HG02571 (cell line): ENCODE measurements at regions not wholly inside any gene's neighbourhood (a gene's known extent, or its start where the extent isn't known, plus 50 kb on each side); places are given as distances from the start of the nearest gene placed in this dataset.
A peak's percentile ranks its signal among the peaks of the same experiment; 100 is the strongest.

Source experiments
- ATAC-seq: cut with Tn5 transposase; IDR thresholded peaks from one replicate; pipeline ENCODE4 v1.9.1; 2021; ENCODE audit warnings: mild to moderate bottlenecking, moderate library complexity; ENCODE audit not compliant: unreplicated experiment

DNA sequence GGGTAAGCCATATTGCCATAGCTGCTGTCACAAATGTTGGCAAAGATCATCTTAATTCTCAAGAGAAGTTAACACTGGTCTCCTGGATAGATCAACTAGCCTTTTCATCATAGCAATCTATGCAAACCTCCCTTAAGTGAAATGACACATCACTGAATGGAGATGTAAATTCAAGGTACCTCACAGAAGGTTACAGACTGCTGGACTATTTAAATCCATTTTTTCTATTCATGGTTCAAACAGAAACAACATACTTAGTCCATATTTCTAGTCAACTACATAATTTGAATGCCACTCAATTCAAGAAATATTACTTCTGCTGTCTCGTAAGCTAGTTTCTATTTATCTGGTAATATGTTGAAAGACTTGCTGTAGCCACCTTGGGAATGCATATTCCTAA is 748.3 kb downstream of the C12orf50 start:
- ATAC-seq = peak; percentile 66

- ATAC-seq = peak; percentile 84
These were observed 748.8 kb downstream of the C12orf50 start for GRCh38 chr12:87280356-87280755.

DNA sequence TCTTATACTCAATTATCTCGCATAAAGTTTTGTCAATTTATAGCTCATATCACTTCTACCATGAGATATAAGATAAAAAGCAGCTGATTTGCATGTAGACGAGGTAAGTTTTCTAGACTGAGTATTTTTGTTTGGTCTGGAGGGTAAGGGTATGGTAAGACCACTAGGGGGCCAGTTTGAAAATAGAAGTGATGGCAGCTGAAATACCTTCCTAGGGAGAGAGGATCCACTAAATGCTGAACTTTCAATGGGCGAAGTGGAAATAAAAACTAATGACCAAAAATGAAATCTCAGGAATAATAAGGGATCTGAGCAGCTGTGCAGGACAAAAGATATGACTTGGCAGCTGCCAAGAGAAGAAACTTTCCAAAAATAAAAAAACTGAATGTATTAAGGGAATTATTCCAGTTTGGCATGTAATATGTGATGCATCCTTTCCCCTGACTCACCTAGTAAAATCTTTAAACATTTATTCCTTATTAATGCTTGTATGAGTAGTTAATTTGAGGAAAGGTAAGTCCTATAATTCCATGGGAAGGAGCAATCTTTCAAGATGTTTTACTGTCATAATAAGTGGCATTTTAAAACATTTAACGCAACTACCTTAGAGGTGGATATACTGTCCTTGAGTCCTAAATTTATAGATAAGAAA is 754.5 kb downstream of the C12orf50 start:
- ATAC-seq = no peak

DNA sequence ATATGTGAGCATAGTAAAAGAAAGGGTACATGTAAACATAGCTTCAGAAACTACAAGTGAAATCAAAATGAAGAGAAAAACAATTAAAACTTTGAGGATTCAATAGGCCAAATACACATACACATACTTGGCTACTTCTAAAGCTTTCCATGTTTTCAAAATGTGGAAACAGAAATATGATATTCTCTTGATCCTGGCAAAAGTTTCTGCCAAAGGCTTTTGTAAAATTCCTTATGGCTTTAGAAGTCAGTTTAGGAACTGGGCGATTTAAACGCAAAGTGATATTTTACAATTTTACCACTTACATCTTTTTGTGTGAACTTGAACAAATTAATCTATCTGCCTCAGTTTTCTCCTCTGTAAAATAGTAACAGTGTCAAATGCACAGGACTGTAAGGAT is 756.4 kb downstream of the C12orf50 start:
- no peak for ATAC-seq

- ATAC-seq = no peak
These were observed 758.3 kb downstream of the C12orf50 start for GRCh38 chr12:87270919-87271318.

DNA sequence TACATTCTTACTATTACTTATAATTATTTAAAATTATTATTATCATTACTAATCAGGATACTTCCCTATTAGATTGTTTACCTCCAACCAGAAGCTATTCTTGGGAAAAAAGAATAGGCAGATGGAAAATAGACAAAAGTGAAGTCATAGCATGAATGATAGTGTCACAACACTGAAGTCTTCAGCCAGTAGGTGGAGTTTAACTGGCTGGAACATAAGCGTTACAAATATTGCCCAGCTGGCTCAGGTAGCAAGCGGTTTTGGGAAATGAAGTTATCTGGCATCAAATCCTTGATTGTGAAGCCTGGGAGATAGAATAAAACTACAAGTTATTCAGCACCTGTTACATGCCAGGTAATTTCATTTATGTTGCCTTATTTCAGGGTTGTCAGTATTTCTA is 762.9 kb downstream of the C12orf50 start:
- ATAC-seq = no peak

DNA sequence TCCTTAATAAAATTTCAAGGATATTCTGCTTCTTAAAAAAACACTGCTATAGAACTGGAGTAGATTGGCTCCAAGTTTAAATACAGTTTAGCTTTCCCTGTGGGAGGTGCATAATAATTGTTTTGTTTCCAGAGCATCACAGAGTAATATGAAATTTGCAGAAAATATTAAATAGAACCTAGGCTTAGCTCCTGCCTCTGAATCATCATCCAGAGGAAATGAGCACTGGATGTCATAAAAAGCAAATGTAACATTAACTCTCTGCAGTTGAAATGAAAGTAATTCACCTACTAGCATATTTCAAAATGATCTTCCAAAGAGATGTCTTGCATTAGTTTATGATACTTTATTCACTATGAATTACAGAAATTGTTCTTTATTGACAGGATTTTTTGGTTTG is 769.8 kb downstream of the C12orf50 start:
- no peak for ATAC-seq

DNA sequence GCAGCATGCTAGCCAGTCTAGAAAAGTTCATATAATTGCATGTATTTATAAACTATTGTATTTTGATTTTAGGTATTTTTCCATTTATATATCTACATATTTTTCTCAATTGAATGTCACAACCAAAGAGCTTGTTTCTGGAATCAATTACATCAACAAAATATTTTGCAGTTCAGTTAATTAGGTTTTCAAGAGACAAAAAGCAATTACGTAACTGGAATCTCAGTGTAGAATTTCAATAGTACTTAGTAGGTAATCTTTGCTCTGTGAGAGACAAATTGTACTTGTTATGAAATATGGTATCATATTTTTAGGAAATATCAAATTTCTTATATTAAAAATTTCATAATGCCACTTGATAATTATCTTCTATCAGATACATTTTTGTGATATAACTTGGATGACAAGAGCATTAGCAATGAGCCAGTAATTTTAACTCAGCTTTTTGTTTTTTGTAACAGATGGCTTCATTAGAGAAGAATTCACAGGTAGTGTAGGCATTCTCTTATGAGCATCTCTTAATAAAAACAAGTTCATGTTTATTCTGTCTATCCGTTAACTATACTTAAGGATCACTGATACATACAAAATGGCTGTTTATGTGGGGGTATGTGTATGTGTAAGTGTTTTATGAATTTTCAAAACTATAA is 774.7 kb downstream of the C12orf50 start:
- ATAC-seq = no peak

DNA sequence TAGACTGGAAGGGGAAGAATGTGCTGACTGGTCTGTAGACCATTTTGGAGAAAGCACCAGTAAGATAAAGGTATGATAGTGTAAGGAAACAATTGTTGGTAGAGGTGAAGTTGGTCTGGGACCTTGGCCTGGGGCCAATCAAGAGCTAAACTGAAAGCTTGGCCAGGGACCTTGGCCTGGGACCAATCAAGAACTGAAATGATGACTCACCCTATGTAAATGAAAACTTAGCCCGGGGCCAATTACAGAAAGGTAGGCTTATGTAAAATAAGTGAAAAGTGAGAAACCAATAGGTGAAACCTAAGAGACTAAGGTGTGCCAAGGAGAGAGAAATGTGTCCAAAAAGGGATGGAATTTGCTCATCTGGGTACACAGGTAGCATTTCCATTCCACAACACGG is 776.0 kb downstream of the C12orf50 start:
- ATAC-seq = no peak

DNA sequence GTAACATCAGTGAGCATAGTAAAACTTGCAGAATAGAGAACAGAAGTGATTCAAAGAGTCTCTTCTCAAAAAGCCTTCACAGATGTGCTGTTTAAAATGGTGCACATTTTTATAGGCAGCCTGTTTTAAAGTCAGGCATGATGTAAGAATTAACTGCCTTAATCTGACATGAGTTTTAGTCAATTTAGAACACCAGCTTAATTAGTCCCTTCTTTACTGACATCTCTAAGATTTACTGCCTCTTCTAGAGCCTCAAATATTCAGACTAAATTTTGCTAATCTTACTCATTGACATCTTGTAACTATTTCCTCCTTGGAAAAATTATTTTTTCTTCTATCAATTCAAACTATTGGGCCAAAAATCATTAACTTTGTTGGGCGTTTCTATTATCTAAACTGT is 782.5 kb downstream of the C12orf50 start:
- no peak for ATAC-seq

DNA sequence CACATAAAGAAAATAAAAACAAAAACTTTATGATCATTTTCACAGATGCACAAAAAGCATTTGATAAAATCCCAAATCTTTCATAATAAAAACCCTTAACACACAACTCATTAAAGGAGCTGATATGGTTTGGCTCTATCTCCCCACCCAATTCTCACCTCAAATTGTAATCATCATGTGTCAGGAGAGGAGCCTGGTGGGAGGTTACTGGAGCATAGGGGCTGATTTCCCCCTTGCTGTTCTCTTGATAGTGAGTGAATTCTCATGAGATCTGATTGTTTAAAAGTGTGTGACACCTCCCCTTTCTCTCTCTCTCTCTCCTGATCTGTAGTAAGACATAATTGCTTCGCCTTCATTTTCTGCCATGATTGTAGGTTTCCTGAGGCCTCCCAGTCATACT is 790.7 kb downstream of the C12orf50 start:
- no peak for ATAC-seq

GRCh38 chr12:87234898-87235297 is 794.3 kb downstream of the C12orf50 start:
- ATAC-seq = no peak

- ATAC-seq = no peak
These were observed 795.5 kb downstream of the C12orf50 start for GRCh38 chr12:87233671-87234070.

DNA sequence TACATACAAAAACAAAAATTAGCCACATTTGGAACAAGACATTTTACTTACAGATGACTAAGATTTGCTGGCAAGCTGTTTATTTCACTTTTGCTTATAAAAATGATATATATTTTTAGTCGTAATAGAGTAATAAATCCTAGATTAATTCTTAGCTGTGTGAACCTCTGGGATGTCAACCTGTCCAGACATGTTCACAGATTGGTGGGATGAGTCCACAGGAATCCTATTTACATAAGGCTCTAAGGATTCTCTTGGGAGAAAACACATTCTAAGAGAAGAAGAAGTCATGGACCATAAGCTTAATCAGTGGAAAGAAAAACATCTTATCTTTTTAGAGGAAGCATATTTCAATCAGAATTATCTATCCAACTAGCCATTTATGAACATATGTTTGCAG is 797.4 kb downstream of the C12orf50 start:
- ATAC-seq = no peak

- ATAC-seq = no peak
These were observed 798.8 kb downstream of the C12orf50 start for GRCh38 chr12:87230441-87230840.

DNA sequence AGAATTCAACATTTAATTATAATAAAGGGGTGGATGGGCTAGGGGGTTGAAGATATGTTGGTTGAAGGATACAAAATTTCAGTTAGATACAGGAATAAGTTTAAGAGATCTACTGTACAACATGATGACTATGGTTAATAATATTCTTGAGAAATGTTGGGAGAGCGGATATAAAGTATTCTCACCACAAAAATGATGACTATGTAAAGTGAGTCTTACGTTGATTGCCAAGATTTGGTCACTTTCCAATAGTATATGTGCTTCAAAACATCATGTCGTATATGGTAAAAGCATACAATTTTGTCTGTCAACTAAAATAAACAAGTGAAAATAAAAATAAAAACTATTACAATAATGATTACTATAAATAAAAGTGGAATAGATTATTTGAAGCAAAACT is 802.0 kb downstream of the C12orf50 start:
- ATAC-seq = no peak

- ATAC-seq = no peak
These were observed 811.7 kb downstream of the C12orf50 start for GRCh38 chr12:87217491-87217890.

GRCh38 chr12:87216436-87216835 is 812.8 kb downstream of the C12orf50 start:
- ATAC-seq = no peak

DNA sequence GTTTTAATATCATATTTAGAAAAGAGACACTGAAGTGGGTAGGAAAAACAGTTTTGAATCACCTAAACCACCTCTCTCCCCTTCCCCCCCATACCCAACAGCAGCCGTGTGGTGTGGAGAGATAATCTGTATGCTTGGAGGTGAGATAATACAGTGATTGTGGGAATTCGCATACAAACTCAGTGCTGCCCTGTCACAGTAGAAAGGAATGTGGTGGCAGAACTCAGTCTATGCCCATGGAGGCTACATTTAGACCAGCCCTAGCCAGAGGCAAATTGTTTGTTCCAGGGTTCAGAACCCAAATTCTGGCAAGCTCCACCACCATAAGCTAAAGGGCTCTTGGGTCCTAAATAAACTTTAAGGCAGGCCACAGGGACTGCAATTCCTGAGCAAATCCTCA is 827.0 kb downstream of the C12orf50 start:
- ATAC-seq = no peak

GRCh38 chr12:87201598-87201997 is 827.6 kb downstream of the C12orf50 start:
- no peak for ATAC-seq

DNA sequence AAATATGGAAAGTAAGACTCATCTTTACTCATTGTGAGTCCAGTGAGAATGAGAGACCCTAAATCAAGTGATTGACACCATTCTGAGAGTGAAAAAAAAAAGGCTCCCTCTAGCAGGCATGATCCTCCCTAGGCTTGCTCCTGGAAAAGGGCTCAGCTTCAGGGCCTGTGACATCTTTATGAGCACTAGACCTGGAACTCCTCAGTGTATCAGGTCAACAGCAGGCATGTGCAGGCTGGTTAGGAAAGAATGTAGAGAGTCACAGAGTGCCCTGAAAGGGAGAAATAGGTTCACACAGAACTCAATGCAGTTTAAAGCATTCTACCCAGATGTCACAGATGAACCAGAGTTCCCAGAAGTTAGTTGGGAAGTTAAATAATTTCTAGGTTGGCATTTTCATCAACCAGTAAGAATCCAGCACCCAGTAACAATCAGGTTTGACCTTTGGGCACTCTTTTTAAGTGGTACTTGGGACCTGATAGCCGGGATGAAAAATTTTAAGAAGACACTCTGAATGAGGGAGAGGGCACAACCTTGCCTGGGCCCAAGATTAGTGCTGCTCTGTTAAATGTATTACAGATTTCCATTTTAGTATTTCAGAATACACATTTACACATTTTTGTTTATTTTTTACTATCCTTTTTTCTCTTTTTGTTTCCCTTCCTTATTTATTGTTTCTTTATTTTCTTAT is 828.8 kb downstream of the C12orf50 start:
- ATAC-seq = no peak

GRCh38 chr12:87198181-87198580 is 831.0 kb downstream of the C12orf50 start:
- no peak for ATAC-seq
